ENCODE measurements at regions not wholly inside any gene's neighbourhood (a gene's known extent, or its start where the extent isn't known, plus 50 kb on each side); places are given as distances from the start of the nearest gene placed in this dataset.

- no peak overlapping the region for H3K4me3 ChIP-seq
- H3K27ac ChIP-seq, result no peak overlapping the region
- TF ChIP-seq, protein P1, sequence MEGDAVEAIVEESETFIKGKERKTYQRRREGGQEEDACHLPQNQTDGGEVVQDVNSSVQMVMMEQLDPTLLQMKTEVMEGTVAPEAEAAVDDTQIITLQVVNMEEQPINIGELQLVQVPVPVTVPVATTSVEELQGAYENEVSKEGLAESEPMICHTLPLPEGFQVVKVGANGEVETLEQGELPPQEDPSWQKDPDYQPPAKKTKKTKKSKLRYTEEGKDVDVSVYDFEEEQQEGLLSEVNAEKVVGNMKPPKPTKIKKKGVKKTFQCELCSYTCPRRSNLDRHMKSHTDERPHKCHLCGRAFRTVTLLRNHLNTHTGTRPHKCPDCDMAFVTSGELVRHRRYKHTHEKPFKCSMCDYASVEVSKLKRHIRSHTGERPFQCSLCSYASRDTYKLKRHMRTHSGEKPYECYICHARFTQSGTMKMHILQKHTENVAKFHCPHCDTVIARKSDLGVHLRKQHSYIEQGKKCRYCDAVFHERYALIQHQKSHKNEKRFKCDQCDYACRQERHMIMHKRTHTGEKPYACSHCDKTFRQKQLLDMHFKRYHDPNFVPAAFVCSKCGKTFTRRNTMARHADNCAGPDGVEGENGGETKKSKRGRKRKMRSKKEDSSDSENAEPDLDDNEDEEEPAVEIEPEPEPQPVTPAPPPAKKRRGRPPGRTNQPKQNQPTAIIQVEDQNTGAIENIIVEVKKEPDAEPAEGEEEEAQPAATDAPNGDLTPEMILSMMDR (IDR thresholded peaks at IDR 0.05), result no peak
- no peak for DNase-seq (ENCODE audit: low spot score)
Observed at GRCh38 chr18:51999351-51999750, 340.6 kb upstream of the DCC start.

DNA sequence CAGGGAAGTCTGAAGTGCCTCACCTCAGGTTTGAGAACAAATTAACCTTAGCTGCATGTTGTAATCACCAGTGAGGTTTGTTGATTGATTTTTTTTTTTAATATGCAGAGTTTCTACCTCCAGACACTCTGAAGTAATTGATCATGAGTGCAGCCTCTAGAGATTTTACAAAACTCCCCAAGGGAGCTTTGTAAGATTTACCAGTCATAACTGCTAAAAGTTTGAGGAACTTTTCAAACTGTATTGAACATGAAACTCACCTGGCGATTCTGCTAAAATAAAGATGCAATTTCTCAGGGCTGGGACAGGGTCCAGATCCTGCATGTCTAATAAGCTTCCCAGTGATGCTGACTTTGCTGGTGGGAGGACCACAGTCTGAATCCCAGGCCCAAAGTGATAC lies 339.6 kb upstream of the DCC start:
- Histone ChIP-seq H3K27ac (no peak overlapping the region), H3K4me3 (no peak overlapping the region)
- TF ChIP-seq, protein P1 (IDR thresholded peaks at IDR 0.05), result no peak
- no peak for DNase-seq (ENCODE audit: low spot score)

DNA sequence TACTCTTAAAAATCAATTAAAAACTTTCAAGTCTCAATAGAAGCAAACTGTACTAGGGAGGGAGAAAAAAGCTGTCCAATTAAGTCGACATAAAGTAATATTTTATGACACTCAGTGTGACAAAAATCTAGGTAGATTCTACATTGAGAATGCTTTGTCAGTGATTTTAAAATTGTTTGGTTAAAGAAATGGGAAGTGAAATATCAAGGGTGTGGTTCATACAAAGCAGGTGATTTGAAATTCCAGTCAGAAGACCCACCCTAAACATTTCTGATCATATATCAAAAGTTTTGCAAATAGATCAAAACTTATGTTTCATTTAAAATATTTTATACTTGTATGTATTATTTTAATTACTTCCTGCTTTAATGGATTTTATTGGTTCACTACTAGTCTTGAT lies 338.9 kb upstream of the DCC start:
- DNase-seq (ENCODE audit: low spot score), result no peak
- TF ChIP-seq, protein P1 (IDR thresholded peaks at IDR 0.05), result no peak
- H3K27ac ChIP-seq, result no peak overlapping the region
- no peak overlapping the region for H3K4me3 ChIP-seq

DNA sequence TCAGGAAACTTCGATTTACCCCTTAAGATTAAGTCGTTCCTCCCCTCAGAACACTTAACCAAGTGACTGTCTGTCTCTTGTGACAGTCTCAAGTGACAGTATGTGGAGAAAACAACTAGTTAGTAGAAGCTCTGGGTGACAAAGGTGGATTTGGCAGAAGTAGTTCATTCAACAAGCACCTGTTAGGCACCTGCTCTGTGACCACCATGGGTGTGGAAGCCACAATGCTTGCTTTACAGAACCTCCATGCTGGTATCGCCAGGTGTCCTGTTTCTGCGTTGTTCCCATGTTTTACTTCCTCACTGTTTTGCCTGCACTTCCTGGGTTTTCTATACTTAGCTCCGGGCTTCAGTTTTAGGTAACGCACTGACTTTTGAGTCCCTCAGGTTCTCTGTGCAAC lies 337.4 kb upstream of the DCC start:
- no peak overlapping the region for H3K4me3 ChIP-seq
- TF ChIP-seq, protein P1 (IDR thresholded peaks at IDR 0.05), result no peak
- no peak overlapping the region for H3K27ac ChIP-seq
- DNase-seq (ENCODE audit: low spot score), result no peak

- Histone ChIP-seq H3K4me3 (no peak overlapping the region), H3K27ac (no peak overlapping the region)
- TF ChIP-seq, protein P1 (IDR thresholded peaks at IDR 0.05), result no peak
- no peak for DNase-seq (ENCODE audit: low spot score)
Observed at GRCh38 chr18:52007105-52007504, 332.9 kb upstream of the DCC start.

DNA sequence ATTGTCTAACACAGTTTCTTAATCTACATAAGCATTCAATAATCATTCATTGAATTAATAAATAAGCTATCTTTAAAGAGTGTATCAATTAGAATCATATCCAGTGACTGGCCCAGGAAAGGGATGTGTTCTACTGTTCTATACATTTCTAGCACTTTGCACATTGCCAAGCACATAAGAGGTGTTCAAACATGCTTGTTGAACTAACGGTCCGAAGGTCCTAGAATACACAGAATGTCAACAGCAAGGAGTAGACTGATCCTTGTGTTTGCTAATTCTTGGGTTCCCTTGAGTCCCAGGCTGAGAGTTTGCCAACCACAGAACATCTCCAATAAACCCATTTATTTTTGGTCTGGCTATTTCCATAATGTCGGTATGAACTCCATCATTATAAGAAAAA lies 331.7 kb upstream of the DCC start:
- DNase-seq (ENCODE audit: low spot score), result no peak
- TF ChIP-seq, protein P1 (IDR thresholded peaks at IDR 0.05), result no peak
- no peak overlapping the region for H3K4me3 ChIP-seq
- no peak overlapping the region for H3K27ac ChIP-seq

DNA sequence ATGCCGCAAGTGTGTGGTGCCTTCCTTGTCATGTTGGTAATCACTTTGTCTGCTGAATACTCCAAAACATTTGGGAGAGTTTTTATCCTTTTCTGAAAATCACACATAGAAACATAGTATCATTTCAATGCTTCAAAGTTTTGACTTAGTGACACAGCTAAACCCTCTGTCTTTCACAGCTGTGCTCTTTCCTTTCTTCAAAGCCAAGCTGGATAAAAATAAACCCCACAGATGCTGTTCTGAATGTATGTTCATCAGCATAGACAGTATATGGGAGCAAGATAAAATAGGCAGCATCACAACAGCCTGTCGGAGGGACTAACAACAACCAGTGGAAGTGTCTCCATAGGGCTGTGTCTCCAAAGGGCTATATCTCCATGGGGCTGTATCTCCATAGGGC lies 331.3 kb upstream of the DCC start:
- DNase-seq (ENCODE audit: low spot score), result no peak
- H3K27ac ChIP-seq, result no peak overlapping the region
- TF ChIP-seq, protein P1 (IDR thresholded peaks at IDR 0.05), result no peak
- no peak overlapping the region for H3K4me3 ChIP-seq

All from coronary artery (tissue), 2 donors.